NCI-H1105 treated with DMSO at 0.1 percent for 48 hours (cell line): ENCODE measurements at regions not wholly inside any gene's neighbourhood (a gene's known extent, or its start where the extent isn't known, plus 50 kb on each side); places are given as distances from the start of the nearest gene placed in this dataset.
"Not testable (repeated sequence)": the region's sequence is repeated elsewhere in the genome, so short reads cannot be mapped to it uniquely, and the experiment has no call there.

ENCODE experiments used
- DNase-seq: peaks from one replicate; lab custom pipeline; 2025; lab: John Stamatoyannopoulos, UW

DNA sequence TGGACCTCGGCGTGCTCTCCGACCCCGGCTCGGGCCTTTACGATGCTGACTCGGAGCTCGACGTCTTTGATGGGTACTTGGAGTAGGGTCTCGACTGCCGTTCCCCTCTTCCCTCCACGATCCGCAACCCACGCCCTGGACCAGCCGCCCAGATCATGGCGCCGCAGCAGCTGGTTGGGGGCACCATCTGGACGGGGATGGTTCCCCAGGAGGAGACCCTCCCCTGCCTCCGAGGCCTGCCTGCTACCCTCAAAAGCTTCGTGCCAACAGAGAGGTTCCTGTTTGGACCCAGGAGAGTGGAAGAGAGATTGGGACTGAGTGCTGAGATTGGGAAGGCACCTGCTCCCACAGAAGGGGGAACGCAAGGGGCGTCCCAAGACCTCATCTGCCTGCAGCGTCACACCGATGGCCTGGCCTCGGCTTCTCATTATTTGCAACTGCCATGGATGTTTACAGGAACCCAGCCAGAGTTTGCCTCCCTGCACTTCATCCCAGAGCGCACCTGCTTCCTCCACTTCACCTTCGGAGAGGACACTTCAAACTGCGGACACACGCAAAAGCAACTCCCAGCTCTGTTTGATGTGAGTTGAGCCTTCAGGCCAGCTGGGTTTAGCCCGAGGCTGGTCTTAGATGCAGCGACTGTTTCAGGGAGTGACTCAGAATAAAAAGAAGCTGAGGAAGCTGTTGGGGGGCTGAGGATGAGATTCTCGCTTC lies 58.9 kb downstream of the GOLGA6L7 start:
- peak; percentile 63 for DNase-seq

DNA sequence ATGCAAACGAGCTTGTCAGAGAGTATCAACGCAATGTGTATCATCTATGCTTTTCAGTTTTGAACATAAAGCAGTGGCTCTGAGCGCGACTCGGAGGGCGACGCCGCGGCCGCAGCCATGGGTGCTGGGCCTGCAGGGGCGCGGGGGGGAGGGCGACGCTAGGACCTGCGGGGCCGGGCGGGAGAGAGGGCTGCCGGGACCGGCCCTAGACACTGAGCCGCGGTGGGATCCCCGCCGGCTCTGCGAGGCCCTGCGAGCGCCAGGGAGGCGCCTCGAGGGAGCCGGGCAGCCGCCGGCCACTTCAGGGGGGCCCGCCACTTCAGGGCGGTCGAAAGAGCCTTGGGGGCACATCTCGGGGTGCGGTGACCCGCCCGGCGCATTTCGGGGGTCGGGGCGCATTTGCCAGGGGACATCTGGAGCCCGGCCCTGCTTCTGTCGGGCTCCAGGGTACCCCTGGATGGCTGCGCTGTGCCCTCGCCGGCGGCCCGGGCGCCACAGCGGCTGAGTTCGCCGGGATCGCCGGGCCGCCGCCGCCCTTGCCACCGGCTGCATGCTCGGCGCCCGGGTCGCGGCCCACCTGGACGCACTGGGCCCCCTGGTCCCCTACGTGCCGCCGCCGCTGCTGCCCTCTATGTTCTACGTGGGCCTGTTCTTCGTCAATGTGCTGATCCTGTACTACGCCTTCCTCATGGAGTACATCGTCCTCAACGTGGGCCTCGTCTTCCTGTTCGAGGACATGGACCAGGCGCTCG lies 59.6 kb downstream of the GOLGA6L7 start:
- DNase-seq, result not testable (repeated sequence)

GRCh38 chr15:28788176-28788575 lies 60.3 kb downstream of the GOLGA6L7 start:
- DNase-seq, result not testable (repeated sequence)

GRCh38 chr15:28786521-28786920 lies 61.9 kb downstream of the GOLGA6L7 start:
- no peak for DNase-seq

GRCh38 chr15:28784347-28785163 lies 63.9 kb downstream of the GOLGA6L7 start:
- not testable (repeated sequence) for DNase-seq

DNA sequence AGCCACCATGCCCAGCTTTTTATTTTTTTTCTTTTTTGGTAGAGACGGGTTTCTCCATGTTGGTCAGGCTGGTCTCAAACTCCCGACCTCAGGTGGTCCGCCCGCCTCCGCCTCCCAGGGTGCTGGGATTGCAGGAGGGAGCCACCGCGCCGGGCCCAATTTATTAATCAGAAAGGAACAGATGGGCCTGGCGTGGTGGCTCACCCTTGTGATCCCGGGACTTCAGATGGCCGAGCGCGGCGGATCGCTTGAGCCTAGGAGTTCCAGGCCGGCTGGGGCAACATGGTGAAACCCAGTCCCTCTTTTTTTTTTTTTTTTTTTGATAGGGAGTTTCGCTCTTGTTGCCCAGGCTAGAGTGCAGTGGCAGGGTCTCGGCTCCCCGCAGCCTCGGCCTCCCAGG lies 64.6 kb downstream of the GOLGA6L7 start:
- no peak for DNase-seq

DNA sequence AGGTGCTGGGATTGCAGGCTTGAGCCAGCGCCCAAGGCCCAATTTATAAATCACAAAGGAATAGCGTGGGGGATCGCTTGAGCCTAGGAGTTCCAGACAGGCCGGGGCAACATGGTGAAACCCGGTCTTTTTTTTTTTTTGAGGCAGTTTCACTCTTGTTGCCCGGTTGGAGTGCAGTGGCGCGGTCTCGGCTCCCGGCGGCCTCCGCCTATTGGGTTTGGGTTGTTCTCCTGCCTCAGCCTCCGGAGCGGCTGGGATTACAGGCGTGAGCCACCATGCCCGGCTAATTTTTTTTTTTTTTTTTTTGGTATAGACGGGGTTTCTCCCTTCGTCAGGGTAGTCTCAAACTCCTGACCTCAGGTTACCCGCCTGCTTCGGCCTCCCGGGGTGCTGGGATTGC lies 65.0 kb downstream of the GOLGA6L7 start:
- DNase-seq, result no peak

- not testable (repeated sequence) for DNase-seq
Observed at GRCh38 chr15:28778397-28778796, 66.2 kb upstream of the GOLGA8M start.

GRCh38 chr15:28772857-28773256 lies 60.6 kb upstream of the GOLGA8M start:
- DNase-seq, result not testable (repeated sequence)
